ENCODE measurements at regions not wholly inside any gene's neighbourhood (a gene's known extent, or its start where the extent isn't known, plus 50 kb on each side); places are given as distances from the start of the nearest gene placed in this dataset.
A peak's percentile ranks its signal among the peaks of the same experiment; 100 is the strongest.

DNA sequence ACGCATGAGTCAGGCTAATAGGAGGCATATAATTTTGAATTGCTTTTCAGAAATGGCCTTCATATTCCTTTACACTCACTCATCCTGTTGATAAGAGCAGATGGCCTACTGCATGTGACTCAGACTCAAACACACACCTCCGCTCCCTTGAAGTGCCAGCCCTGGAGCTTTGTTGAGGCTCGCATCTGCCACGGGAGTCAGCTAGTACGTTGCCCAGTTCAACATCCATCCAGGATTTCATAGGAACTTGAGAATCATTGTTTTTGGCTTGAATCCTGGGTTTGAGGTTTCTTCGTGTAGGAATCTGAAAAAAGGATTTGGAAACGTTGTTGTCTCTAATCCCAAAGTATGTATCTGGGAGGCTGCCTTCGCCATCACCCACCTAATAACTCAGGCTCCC lies 87.4 kb upstream of the JAG1 start:
- Histone ChIP-seq H3K4me3 (no peak overlapping the region), H3K4me1 (no peaks in the 10 kb centered on the region), H3K27me3 (no peaks in the 10 kb centered on the region), H3K27ac (no peak overlapping the region), H3K9me3 (no peaks in the 10 kb centered on the region), H3K36me3 (no peaks in the 10 kb centered on the region)
- TF ChIP-seq, protein P1, sequence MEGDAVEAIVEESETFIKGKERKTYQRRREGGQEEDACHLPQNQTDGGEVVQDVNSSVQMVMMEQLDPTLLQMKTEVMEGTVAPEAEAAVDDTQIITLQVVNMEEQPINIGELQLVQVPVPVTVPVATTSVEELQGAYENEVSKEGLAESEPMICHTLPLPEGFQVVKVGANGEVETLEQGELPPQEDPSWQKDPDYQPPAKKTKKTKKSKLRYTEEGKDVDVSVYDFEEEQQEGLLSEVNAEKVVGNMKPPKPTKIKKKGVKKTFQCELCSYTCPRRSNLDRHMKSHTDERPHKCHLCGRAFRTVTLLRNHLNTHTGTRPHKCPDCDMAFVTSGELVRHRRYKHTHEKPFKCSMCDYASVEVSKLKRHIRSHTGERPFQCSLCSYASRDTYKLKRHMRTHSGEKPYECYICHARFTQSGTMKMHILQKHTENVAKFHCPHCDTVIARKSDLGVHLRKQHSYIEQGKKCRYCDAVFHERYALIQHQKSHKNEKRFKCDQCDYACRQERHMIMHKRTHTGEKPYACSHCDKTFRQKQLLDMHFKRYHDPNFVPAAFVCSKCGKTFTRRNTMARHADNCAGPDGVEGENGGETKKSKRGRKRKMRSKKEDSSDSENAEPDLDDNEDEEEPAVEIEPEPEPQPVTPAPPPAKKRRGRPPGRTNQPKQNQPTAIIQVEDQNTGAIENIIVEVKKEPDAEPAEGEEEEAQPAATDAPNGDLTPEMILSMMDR (IDR thresholded peaks at IDR 0.05): no peak
- TF ChIP-seq POLR2A (IDR thresholded peaks at IDR 0.05): no peak
- peak in 1 of 3 donors; percentile 50 for DNase-seq

DNA sequence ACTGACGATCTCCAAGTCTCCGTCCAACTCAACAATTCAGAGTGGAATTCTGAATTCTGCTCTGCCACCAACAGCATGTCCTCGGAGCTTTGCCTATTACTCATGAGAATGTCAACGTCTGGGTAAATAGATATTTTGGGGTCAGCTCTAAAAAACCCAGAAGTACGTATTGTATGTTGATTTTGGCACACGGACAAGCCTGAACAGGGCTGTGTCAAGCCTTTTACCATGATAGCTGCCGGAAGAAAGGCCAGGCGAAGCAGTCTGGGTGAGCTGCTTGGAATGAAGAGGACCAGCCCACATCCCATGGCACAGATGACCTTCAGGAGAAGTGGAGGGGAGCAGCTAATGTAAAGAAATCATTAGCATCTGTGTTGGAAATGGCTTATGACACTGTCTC lies 88.0 kb upstream of the JAG1 start:
- no peak overlapping the region for H3K4me3 ChIP-seq
- TF ChIP-seq, protein P1 (IDR thresholded peaks at IDR 0.05): no peak
- TF ChIP-seq POLR2A (IDR thresholded peaks at IDR 0.05): no peak
- H3K36me3 ChIP-seq: no peaks in the 10 kb centered on the region
- no peaks in the 10 kb centered on the region for H3K9me3 ChIP-seq
- no peak for DNase-seq
- H3K27me3 ChIP-seq: no peaks in the 10 kb centered on the region
- no peaks in the 10 kb centered on the region for H3K4me1 ChIP-seq
- no peak overlapping the region for H3K27ac ChIP-seq

DNA sequence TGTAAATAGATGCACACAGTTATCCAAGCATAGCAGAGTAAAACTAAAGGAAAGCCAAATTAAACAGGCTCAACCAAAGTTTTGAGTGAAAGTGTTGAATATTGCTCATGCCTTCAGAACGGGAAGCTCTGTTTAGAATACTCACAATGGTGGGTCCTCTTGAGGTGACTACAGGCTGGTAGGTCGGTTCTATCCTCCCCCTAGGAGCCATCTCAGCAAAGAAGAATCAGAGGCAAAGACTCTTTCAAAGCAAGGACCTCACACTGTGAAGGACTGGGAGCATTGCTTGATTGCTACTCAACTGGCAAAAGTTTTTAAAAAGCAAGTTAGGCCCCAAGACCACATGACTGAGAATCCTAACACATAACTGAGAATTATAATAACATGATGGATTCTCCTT lies 88.4 kb upstream of the JAG1 start:
- no peaks in the 10 kb centered on the region for H3K4me1 ChIP-seq
- no peak for TF ChIP-seq POLR2A (IDR thresholded peaks at IDR 0.05)
- TF ChIP-seq, protein P1 (IDR thresholded peaks at IDR 0.05): no peak
- no peak for DNase-seq
- no peak overlapping the region for H3K4me3 ChIP-seq
- H3K27ac ChIP-seq: no peak overlapping the region
- no peaks in the 10 kb centered on the region for H3K27me3 ChIP-seq
- no peaks in the 10 kb centered on the region for H3K9me3 ChIP-seq
- no peaks in the 10 kb centered on the region for H3K36me3 ChIP-seq

DNA sequence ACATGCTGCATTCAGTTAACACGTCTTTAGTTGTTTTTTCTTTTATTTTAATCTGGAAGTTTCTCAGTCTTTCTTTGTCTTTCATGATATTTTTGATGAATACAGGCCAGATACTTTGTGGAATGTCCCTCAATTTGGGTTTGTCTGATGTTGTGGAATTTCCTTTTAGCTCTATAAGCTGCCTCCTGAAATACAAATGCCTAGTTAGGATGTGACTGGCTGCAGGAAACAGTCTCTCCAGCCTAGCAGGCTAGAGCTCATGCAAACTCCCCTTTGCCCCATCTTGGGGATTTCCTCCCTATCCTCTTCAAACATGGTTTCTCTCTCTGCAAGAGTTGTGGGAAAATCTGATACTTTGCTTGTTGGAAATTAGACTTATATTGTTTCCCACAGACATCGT lies 89.3 kb upstream of the JAG1 start:
- no peak overlapping the region for H3K4me3 ChIP-seq
- H3K36me3 ChIP-seq: no peaks in the 10 kb centered on the region
- TF ChIP-seq, protein P1 (IDR thresholded peaks at IDR 0.05): no peak
- TF ChIP-seq POLR2A (IDR thresholded peaks at IDR 0.05): no peak
- no peak for DNase-seq
- no peaks in the 10 kb centered on the region for H3K9me3 ChIP-seq
- H3K27me3 ChIP-seq: no peaks in the 10 kb centered on the region
- no peaks in the 10 kb centered on the region for H3K4me1 ChIP-seq
- no peak overlapping the region for H3K27ac ChIP-seq

DNA sequence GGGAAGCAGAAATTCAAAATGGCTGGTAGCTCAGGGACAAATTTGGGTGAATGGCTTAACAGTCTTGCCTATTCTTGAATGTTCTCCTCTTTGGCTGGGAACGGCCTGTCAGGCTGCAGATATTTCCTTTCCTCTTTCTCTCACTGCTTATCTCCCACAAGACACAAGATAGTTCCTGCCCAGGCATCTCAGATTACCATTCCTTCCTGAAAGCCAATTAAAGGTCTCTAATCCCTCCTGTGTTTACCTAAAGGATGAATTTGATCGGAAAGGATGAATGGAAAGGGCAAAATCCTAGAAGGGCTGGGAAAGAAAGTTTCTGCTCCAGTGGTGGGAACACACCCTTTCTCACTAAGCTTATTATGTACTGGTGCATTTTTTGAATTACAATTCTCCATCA lies 95.9 kb upstream of the JAG1 start:
- TF ChIP-seq, protein P1 (IDR thresholded peaks at IDR 0.05): no peak
- TF ChIP-seq POLR2A (IDR thresholded peaks at IDR 0.05): no peak
- H3K4me3 ChIP-seq: no peak overlapping the region
- H3K27me3 ChIP-seq: no peaks in the 10 kb centered on the region
- no peaks in the 10 kb centered on the region for H3K4me1 ChIP-seq
- H3K9me3 ChIP-seq: no peaks in the 10 kb centered on the region
- H3K27ac ChIP-seq: no peak overlapping the region
- no peaks in the 10 kb centered on the region for H3K36me3 ChIP-seq
- DNase-seq: no peak

- TF ChIP-seq, protein P1 (IDR thresholded peaks at IDR 0.05): no peak
- TF ChIP-seq POLR2A (IDR thresholded peaks at IDR 0.05): no peak
- DNase-seq: no peak
- Histone ChIP-seq H3K4me1 (no peaks in the 10 kb centered on the region), H3K4me3 (no peak overlapping the region), H3K27me3 (no peaks in the 10 kb centered on the region), H3K36me3 (no peaks in the 10 kb centered on the region), H3K9me3 (no peaks in the 10 kb centered on the region), H3K27ac (no peak overlapping the region)
Measured at GRCh38 chr20:10770753-10771152, 97.0 kb upstream of the JAG1 start.

Measured in Peyer's patch (tissue), 4 donors.